PC-9 (cell line): ENCODE measurements at regions not wholly inside any gene's neighbourhood (a gene's known extent, or its start where the extent isn't known, plus 50 kb on each side); places are given as distances from the start of the nearest gene placed in this dataset.

Experiments
- BruUV-seq: library from RNA; stranded (reverse); fragments of 400-500 nt; replicated peaks from 2 replicates; lab custom pipeline; 2021; lab: Mats Ljungman, UMichigan
- CTCF ChIA-PET: fragments of 300-600 bp; sonication (Branson Sonifier 250); formaldehyde crosslinking; loops from one replicate; lab custom pipeline; 2022; ENCODE audit warnings: antibody characterized with exemption; lab: Charles Lee
- POLR2A ChIA-PET: fragments of 300-600 bp; sonication (Branson Sonifier 250); formaldehyde crosslinking; loops from one replicate; lab custom pipeline; 2022; ENCODE audit warnings: antibody characterized with exemption; ENCODE audit not compliant: unreplicated experiment; lab: Charles Lee
- DNase-seq, 2 experiments: peaks; one replicate each; pipeline versions ENCODE4 v3.0.0 to v3.0.0-alpha.2; 2015 to 2022; ENCODE audit warnings: mixed read lengths in 1 of 2
- H2AFZ ChIP-seq: fragments of 200-600 bp; sonication (generic); 2 replicates; pipeline ENCODE4 v1.8.1; 2017; ENCODE audit warnings: antibody characterized with exemption
- H3F3A ChIP-seq: fragments of 200-600 bp; sonication (generic); 2 replicates; pipeline ENCODE4 v1.8.1; 2017; ENCODE audit warnings: antibody characterized with exemption, mild to moderate bottlenecking, low read depth; ENCODE audit not compliant: insufficient read depth
- H3K27ac ChIP-seq: fragments of 200-600 bp; sonication (generic); 2 replicates; pipeline ENCODE4 v1.6.1; 2016; ENCODE audit warnings: mixed run types
- H3K27me3 ChIP-seq: fragments of 200-600 bp; sonication (generic); 2 replicates; pipeline ENCODE4 v1.6.1; 2016; ENCODE audit warnings: low read depth, mixed run types; ENCODE audit not compliant: insufficient read depth
- H3K36me3 ChIP-seq: fragments of 200-600 bp; sonication (generic); 2 replicates; pipeline ENCODE4 v1.6.1; 2016; ENCODE audit warnings: low read depth, mixed run types
- H3K4me1 ChIP-seq: fragments of 200-600 bp; sonication (generic); replicated peaks from 2 replicates; pipeline ENCODE4 v1.6.1; 2016; ENCODE audit warnings: mixed run types; ENCODE audit not compliant: insufficient read depth
- H3K4me2 ChIP-seq: fragments of 200-600 bp; sonication (generic); 2 replicates; pipeline ENCODE4 v1.6.1; 2017; ENCODE audit warnings: mixed run types
- H3K4me3 ChIP-seq: fragments of 200-600 bp; sonication (generic); 2 replicates; pipeline ENCODE4 v1.6.1; 2016; ENCODE audit warnings: mixed run types
- H3K79me2 ChIP-seq: fragments of 200-600 bp; sonication (generic); 2 replicates; pipeline ENCODE4 v1.6.1; 2017; ENCODE audit warnings: low read depth, mixed run types
- H3K9me2 ChIP-seq: fragments of 200-600 bp; sonication (generic); 2 replicates; pipeline ENCODE4 v1.8.1; 2017; ENCODE audit warnings: mild to moderate bottlenecking; ENCODE audit not compliant: insufficient read depth
- H3K9me3 ChIP-seq: fragments of 200-600 bp; sonication (generic); 2 replicates; pipeline ENCODE4 v1.8.1; 2016; ENCODE audit warnings: low read depth; ENCODE audit not compliant: insufficient read depth
- H4K20me1 ChIP-seq: fragments of 200-600 bp; sonication (generic); 2 replicates; pipeline ENCODE4 v1.8.1; 2017; ENCODE audit not compliant: insufficient read depth
- CTCF ChIP-seq: fragments of 200-600 bp; sonication (generic); conservative IDR thresholded peaks from 2 replicates; pipeline ENCODE4 v1.6.1; 2017; ENCODE audit warnings: mixed run types, antibody characterized with exemption, mild to moderate bottlenecking, moderate library complexity
- EZH2 ChIP-seq: fragments of 200-600 bp; sonication (generic); IDR thresholded peaks from 2 replicates; pipeline ENCODE4 v1.8.0; 2017; ENCODE audit warnings: antibody characterized with exemption, low read depth
- intact Hi-C: fragments of 100-400 bp; cut with micrococcal nuclease; formaldehyde crosslinking; loops from one replicate; pipeline ENCODE4 v1.10.0; 2022; ENCODE audit not compliant: unreplicated experiment

GRCh38 chr2:20533993-20534622, 87.2 kb downstream of the RHOB start:
- Histone ChIP-seq H3K9me3 (no peaks in the 10 kb centered on the region), H2AFZ (no peak overlapping the region), H3K4me2 (no peak overlapping the region), H3K9me2 (no peaks in the 10 kb centered on the region), H4K20me1 (no peaks in the 10 kb centered on the region), H3K4me3 (no peak overlapping the region), H3K27ac (no peak overlapping the region), H3F3A (no peaks in the 10 kb centered on the region), H3K36me3 (no peaks in the 10 kb centered on the region), H3K27me3 (no peaks in the 10 kb centered on the region), H3K79me2 (no peaks in the 10 kb centered on the region), H3K4me1 (peaks cover 11% of the 10 kb centered on the region)
- BruUV-seq: no TSS peak
- intact Hi-C loops: no loop called here
- POLR2A ChIA-PET: no interaction called here
- no peak for DNase-seq
- TF ChIP-seq EZH2: no peak
- TF ChIP-seq CTCF: no peak
- CTCF ChIA-PET: interaction anchor here (0.5 kb wide), 1 partner anchor 94 kb away, joined by 5 read pairs; no protein-coding TSS in a partner anchor

GRCh38 chr2:20534913-20535801, 88.3 kb downstream of the RHOB start:
- Histone ChIP-seq H2AFZ (no peak overlapping the region), H3K27ac (no peak overlapping the region), H3K36me3 (no peaks in the 10 kb centered on the region), H3F3A (no peaks in the 10 kb centered on the region), H3K4me3 (no peak overlapping the region), H3K79me2 (no peaks in the 10 kb centered on the region), H3K9me2 (no peaks in the 10 kb centered on the region), H3K9me3 (no peaks in the 10 kb centered on the region), H3K4me1 (peaks cover 17% of the 10 kb centered on the region), H3K27me3 (no peaks in the 10 kb centered on the region), H4K20me1 (no peaks in the 10 kb centered on the region), H3K4me2 (no peak overlapping the region)
- no TSS peak for BruUV-seq
- intact Hi-C loops: no loop called here
- no peak for DNase-seq
- no peak for TF ChIP-seq CTCF
- TF ChIP-seq EZH2: no peak
- POLR2A ChIA-PET: no interaction called here
- CTCF ChIA-PET: no interaction called here

- H2AFZ ChIP-seq: no peak overlapping the region
- no peak overlapping the region for H3K4me3 ChIP-seq
- H3K79me2 ChIP-seq: no peaks in the 10 kb centered on the region
- no TSS peak for BruUV-seq
- peaks cover 23% of the 10 kb centered on the region for H3K4me1 ChIP-seq
- ChIA-PET CTCF (interaction anchor here (0.6 kb wide), 1 partner anchor 99 kb away, joined by 6 read pairs; no protein-coding TSS in a partner anchor), POLR2A (no interaction called here)
- H3K4me2 ChIP-seq: no peak overlapping the region
- intact Hi-C loops: no loop called here
- H4K20me1 ChIP-seq: no peaks in the 10 kb centered on the region
- no peak overlapping the region for H3K27ac ChIP-seq
- H3K9me3 ChIP-seq: no peaks in the 10 kb centered on the region
- H3K27me3 ChIP-seq: no peaks in the 10 kb centered on the region
- H3K9me2 ChIP-seq: no peaks in the 10 kb centered on the region
- H3F3A ChIP-seq: no peaks in the 10 kb centered on the region; the same call in 1 of the 2 replicates
- H3K36me3 ChIP-seq: no peaks in the 10 kb centered on the region
- DNase-seq: no peak
- TF ChIP-seq CTCF (no peak), EZH2 (no peak)
These were observed 89.9 kb downstream of the RHOB start for GRCh38 chr2:20536619-20537422.
